Stimulated activated CD8-positive, alpha-beta memory T cell treated with anti-CD3 and anti-CD28 coated beads, Interleukin-12 subunit alpha, Interleukin-12 subunit beta, amount 100 ng/mL, for 24 hours (primary cell): ENCODE measurements at regions not wholly inside any gene's neighbourhood (a gene's known extent, or its start where the extent isn't known, plus 50 kb on each side); places are given as distances from the start of the nearest gene placed in this dataset.
"Not testable (repeated sequence)": the region's sequence is repeated elsewhere in the genome, so short reads cannot be mapped to it uniquely, and the experiment has no call there.

Source experiments
- DNase-seq: peaks from one replicate; pipeline ENCODE4 v3.0.0-alpha.2; 2020; ENCODE audit errors: extremely low read depth

- DNase-seq: no peak
These were observed 95.6 kb upstream of the DMRT1 start for GRCh38 chr9:745761-746380.

- no peak for DNase-seq
These were observed 94.6 kb upstream of the DMRT1 start for GRCh38 chr9:746661-747434.

GRCh38 chr9:747567-747966 lies 93.9 kb upstream of the DMRT1 start:
- DNase-seq: no peak

GRCh38 chr9:748861-749497 lies 92.5 kb upstream of the DMRT1 start:
- no peak for DNase-seq

GRCh38 chr9:749716-750115 lies 91.8 kb upstream of the DMRT1 start:
- no peak for DNase-seq

- DNase-seq: no peak
These were observed 91.1 kb upstream of the DMRT1 start for GRCh38 chr9:750249-750967.

GRCh38 chr9:751137-752051 lies 90.1 kb upstream of the DMRT1 start:
- DNase-seq: no peak

- no peak for DNase-seq
These were observed 89.3 kb upstream of the DMRT1 start for GRCh38 chr9:752201-752600.

- DNase-seq: no peak
These were observed 88.8 kb upstream of the DMRT1 start for GRCh38 chr9:752681-753200.

- DNase-seq: not testable (repeated sequence)
These were observed 87.8 kb upstream of the DMRT1 start for GRCh38 chr9:753734-754133.

- no peak for DNase-seq
These were observed 87.2 kb upstream of the DMRT1 start for GRCh38 chr9:754150-754931.

- DNase-seq: no peak
These were observed 85.8 kb upstream of the DMRT1 start for GRCh38 chr9:755454-756381.

GRCh38 chr9:757246-757881 lies 84.1 kb upstream of the DMRT1 start:
- DNase-seq: no peak

GRCh38 chr9:758146-758545 lies 83.4 kb upstream of the DMRT1 start:
- no peak for DNase-seq

GRCh38 chr9:759541-759940 lies 82.0 kb upstream of the DMRT1 start:
- DNase-seq: no peak

GRCh38 chr9:759983-760736 lies 81.3 kb upstream of the DMRT1 start:
- no peak for DNase-seq

GRCh38 chr9:761176-761792 lies 80.2 kb upstream of the DMRT1 start:
- no peak for DNase-seq
